GM12878 (cell line): ENCODE measurements at regions not wholly inside any gene's neighbourhood (a gene's known extent, or its start where the extent isn't known, plus 50 kb on each side); places are given as distances from the start of the nearest gene placed in this dataset.

Experiments
- ATAC-seq: fragments of 200-7000 bp; cut with Tn5 transposase; 3 replicates; pipeline ENCODE4 v1.9.1; 2020; ENCODE audit warnings: mild to moderate bottlenecking, moderate library complexity
- BruUV-seq: library from RNA; stranded (reverse); fragments of 400-500 nt; replicated peaks from 2 replicates; lab custom pipeline; 2021; lab: Mats Ljungman, UMichigan
- CTCF ChIA-PET: fragments of 300-600 bp; sonication (Branson Sonifier 250); formaldehyde crosslinking; extraction: SDS; loops from one replicate; lab custom pipeline; 2021; ENCODE audit warnings: inconsistent platforms; lab: Yijun Ruan, JAX
- POLR2A ChIA-PET: fragments of 350-600 bp; formaldehyde crosslinking; extraction: SDS; loops from one replicate; lab custom pipeline; 2021; ENCODE audit warnings: inconsistent platforms; lab: Charles Lee
- RAD21 ChIA-PET: fragments of 300-600 bp; sonication (Branson Sonifier 250); formaldehyde crosslinking; loops from one replicate; lab custom pipeline; 2023; ENCODE audit warnings: antibody characterized with exemption; ENCODE audit not compliant: unreplicated experiment; lab: Charles Lee
- SMC1A ChIA-PET: fragments of 300-600 bp; sonication (Branson Sonifier 250); formaldehyde crosslinking; loops from one replicate; lab custom pipeline; 2023; ENCODE audit not compliant: unreplicated experiment, uncharacterized antibody; lab: Charles Lee
- DNase-seq: peaks from one replicate; pipeline ENCODE4 v3.0.0-alpha.2; 2011; ENCODE audit warnings: low read depth, low spot score
- FAIRE-seq: peaks from 3 replicates; lab custom pipeline; 2011; peaks lifted over from hg19 to GRCh38; lab: Jason Lieb, UNC
- H2AFZ ChIP-seq: 2 replicates; pipeline ENCODE4 v1.6.0; 2011; ENCODE audit warnings: low read depth, low read length, control low read depth; ENCODE audit not compliant: control insufficient read depth
- H3K27ac ChIP-seq: 2 replicates; pipeline ENCODE4 v1.5.1; 2011; ENCODE audit warnings: control low read depth; ENCODE audit not compliant: control insufficient read depth, insufficient read depth
- H3K27me3 ChIP-seq, 2 experiments: replicated peaks in 1 of 2; 2 replicates each; pipeline versions ENCODE4 v1.6.0 to v1.6.1; 2011; ENCODE audit warnings: low read length in 1 of 2; ENCODE audit not compliant: control insufficient read depth in 2 of 2, insufficient read depth in 2 of 2
- H3K36me3 ChIP-seq, 2 experiments: 2 replicates each; pipeline ENCODE4 v1.5.1; 2011; ENCODE audit warnings: low read length in 1 of 2; ENCODE audit not compliant: control insufficient read depth in 2 of 2, insufficient read depth in 2 of 2
- H3K4me1 ChIP-seq: 2 replicates; pipeline ENCODE4 v1.6.1; 2011; ENCODE audit warnings: mild to moderate bottlenecking, low read length, moderate library complexity, mixed read lengths; ENCODE audit not compliant: control insufficient read depth, insufficient read depth
- H3K4me2 ChIP-seq: 2 replicates; pipeline ENCODE4 v1.6.0; 2011; ENCODE audit warnings: control low read depth; ENCODE audit not compliant: control insufficient read depth, insufficient read depth
- H3K4me3 ChIP-seq: fragments of 200-600 bp; sonication (generic); 2 replicates; pipeline ENCODE4 v1.5.1; 2016
- H3K79me2 ChIP-seq: 2 replicates; pipeline ENCODE4 v1.6.0; 2011; ENCODE audit warnings: low read length; ENCODE audit not compliant: control insufficient read depth, insufficient read depth
- H3K9ac ChIP-seq: 2 replicates; pipeline ENCODE4 v1.8.0; 2011; ENCODE audit warnings: low read length, control low read depth, mixed read lengths; ENCODE audit not compliant: control insufficient read depth, insufficient read depth
- H3K9me3 ChIP-seq: replicated peaks from 3 replicates; pipeline ENCODE4 v1.5.1; 2011; ENCODE audit warnings: mild to moderate bottlenecking, low read length; ENCODE audit not compliant: control insufficient read depth, insufficient read depth
- H4K20me1 ChIP-seq: 2 replicates; pipeline ENCODE4 v1.6.0; 2011; ENCODE audit not compliant: control insufficient read depth, insufficient read depth
- CBX5 ChIP-seq: sonication (generic); IDR thresholded peaks from 2 replicates; pipeline ENCODE4 v1.6.1; 2016; ENCODE audit warnings: low read depth, moderate library complexity, mild to moderate bottlenecking, inconsistent platforms
- CHD2 ChIP-seq: IDR thresholded peaks from 2 replicates; pipeline ENCODE4 v1.6.1; 2011; ENCODE audit warnings: low read depth, low read length, improper control_type of control experiment, borderline replicate concordance
- DPF2 ChIP-seq: fragments of 450-650 bp; IDR thresholded peaks from 2 replicates; pipeline ENCODE4 v1.6.1; 2017; ENCODE audit warnings: mild to moderate bottlenecking
- E2F8 ChIP-seq: fragments of 450-650 bp; IDR thresholded peaks from 2 replicates; pipeline ENCODE4 v1.6.1; 2018; ENCODE audit warnings: mild to moderate bottlenecking, low read depth, moderate library complexity; ENCODE audit not compliant: partially characterized antibody
- EED ChIP-seq: sonication (generic); IDR thresholded peaks from 2 replicates; pipeline ENCODE4 v1.6.1; 2016; ENCODE audit warnings: antibody characterized with exemption, low read depth
- HDGF ChIP-seq: fragments of 450-650 bp; IDR thresholded peaks from 2 replicates; pipeline ENCODE4 v1.6.1; 2016; ENCODE audit warnings: antibody characterized with exemption
- KAT2A ChIP-seq: conservative IDR thresholded peaks from 2 replicates; pipeline ENCODE4 v1.6.1; 2011; ENCODE audit warnings: low read depth, low read length; ENCODE audit not compliant: control insufficient read depth
- LARP7 ChIP-seq: fragments of 450-650 bp; IDR thresholded peaks from 2 replicates; pipeline ENCODE4 v1.6.1; 2017; ENCODE audit warnings: mild to moderate bottlenecking
- NFIC ChIP-seq: IDR thresholded peaks from 2 replicates; pipeline ENCODE4 v1.6.1; 2012; ENCODE audit warnings: low read depth, mild to moderate bottlenecking, inconsistent platforms, low read length, moderate library complexity
- RB1 ChIP-seq: fragments of 450-650 bp; formaldehyde crosslinking; IDR thresholded peaks from 2 replicates; pipeline ENCODE4 v1.6.1; 2017; ENCODE audit warnings: mild to moderate bottlenecking, borderline replicate concordance
- RCOR1 ChIP-seq: conservative IDR thresholded peaks from 2 replicates; pipeline ENCODE4 v1.6.1; 2012; ENCODE audit warnings: low read depth, low read length, improper control_type of control experiment
- SKIL ChIP-seq: fragments of 450-650 bp; IDR thresholded peaks from 2 replicates; pipeline ENCODE4 v1.6.1; 2017; ENCODE audit warnings: mild to moderate bottlenecking, low read depth, inconsistent platforms; ENCODE audit not compliant: poor library complexity, severe bottlenecking
- SREBF2 ChIP-seq: IDR thresholded peaks from 2 replicates; pipeline ENCODE4 v1.6.1; 2012; ENCODE audit warnings: mild to moderate bottlenecking, low read length
- USF1 ChIP-seq: IDR thresholded peaks from 2 replicates; pipeline ENCODE4 v1.6.1; 2011; ENCODE audit warnings: borderline replicate concordance, low read depth, mild to moderate bottlenecking, moderate library complexity, mixed read lengths, low read length; ENCODE audit not compliant: insufficient read depth; ENCODE audit errors: extremely low read length
- ZBTB4 ChIP-seq: fragments of 450-650 bp; formaldehyde crosslinking; IDR thresholded peaks from 2 replicates; pipeline ENCODE4 v1.4.0; 2022; ENCODE audit warnings: mild to moderate bottlenecking, moderate library complexity
- WGBS: methylation state at CpG from one replicate; pipeline ENCODE4 v1.1.6; 2016; ENCODE audit warnings: low lambda C conversion rate; ENCODE audit not compliant: insufficient replicate concordance, insufficient coverage; ENCODE audit errors: missing lambda C conversion rate; 5-methylcytosine and 5-hydroxymethylcytosine counted together
- in situ Hi-C: fragments of 300-500 bp; cut with MboI; formaldehyde crosslinking; loops from 9 replicates; pipeline ENCODE4 v1.14.3; 2018; ENCODE audit warnings: mixed read lengths
- intact Hi-C: fragments of 100-400 bp; cut with micrococcal nuclease; formaldehyde crosslinking; loops from one replicate; pipeline ENCODE4 v1.14.2; 2022; ENCODE audit not compliant: unreplicated experiment

GRCh38 chr3:94241986-94242385 lies 179.1 kb downstream of the NSUN3 start:
- FAIRE-seq (no peak), ATAC-seq (no peak), DNase-seq (no peak)
- ChIA-PET RAD21 (interaction anchor here (1.2 kb wide), 1 partner anchor 8 kb away, joined by 3 read pairs; no protein-coding TSS in a partner anchor), CTCF (interaction anchor here (1.8 kb wide), 1 partner anchor 8 kb away, joined by 8 read pairs; no protein-coding TSS in a partner anchor), POLR2A (no interaction called here), SMC1A (interaction anchor here (0.9 to 1.1 kb wide), 2 partner anchors 9 to 15 kb away, joined by 3 read pairs; no protein-coding TSS in a partner anchor)
- no peak overlapping the region for H3K4me2 ChIP-seq
- BruUV-seq = no TSS peak
- 0% methylated on average over 3 of the region's 3 CpGs for WGBS
- no peak overlapping the region for H2AFZ ChIP-seq
- TF ChIP-seq USF1 (no peak), SKIL (no peak), ZBTB4 (CRISPR knock-in tag) (no peak), RCOR1 (no peak), EED (no peak), DPF2 (no peak), E2F8 (no peak), SREBF2 (no peak), CBX5 (no peak), HDGF (no peak), CHD2 (no peak), RB1 (no peak), NFIC (no peak), LARP7 (no peak), KAT2A (no peak)
- in situ Hi-C loops (no loop called here), intact Hi-C loops (no loop called here)
- no peak overlapping the region for H3K27ac ChIP-seq
- no peaks in the 10 kb centered on the region for H3K9me3 ChIP-seq
- no peaks in the 10 kb centered on the region for H3K36me3 ChIP-seq
- H3K4me1 ChIP-seq = no peaks in the 10 kb centered on the region
- H3K79me2 ChIP-seq = no peaks in the 10 kb centered on the region
- H3K4me3 ChIP-seq = no peak overlapping the region
- H4K20me1 ChIP-seq = no peaks in the 10 kb centered on the region
- H3K27me3 ChIP-seq = no peaks in the 10 kb centered on the region
- no peak overlapping the region for H3K9ac ChIP-seq
